ENCODE measurements at regions not wholly inside any gene's neighbourhood (a gene's known extent, or its start where the extent isn't known, plus 50 kb on each side); places are given as distances from the start of the nearest gene placed in this dataset.

DNA sequence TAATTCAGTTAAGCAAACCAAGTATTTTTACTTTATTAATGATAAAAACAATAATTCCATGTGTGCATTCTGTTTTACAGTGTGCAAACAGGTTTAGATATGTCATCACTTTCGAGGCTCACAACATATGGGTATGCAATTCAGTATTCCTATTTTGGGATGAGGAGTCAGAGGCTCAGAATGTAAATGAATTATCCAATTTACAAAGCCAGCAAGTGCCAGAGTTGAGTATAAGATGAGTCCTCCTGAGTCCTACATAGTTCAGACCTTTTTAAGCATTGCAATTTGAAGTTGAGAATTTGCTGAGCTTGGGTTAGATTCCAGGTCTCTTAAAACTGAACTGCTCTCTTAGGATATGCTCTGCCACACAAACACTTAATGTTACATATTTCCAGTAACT is 424.2 kb upstream of the ROBO2 start:
- TF ChIP-seq ZNF8 (CRISPR knock-in tag; IDR thresholded peaks at IDR 0.05), result no peak
- ATAC-seq, result no peak

DNA sequence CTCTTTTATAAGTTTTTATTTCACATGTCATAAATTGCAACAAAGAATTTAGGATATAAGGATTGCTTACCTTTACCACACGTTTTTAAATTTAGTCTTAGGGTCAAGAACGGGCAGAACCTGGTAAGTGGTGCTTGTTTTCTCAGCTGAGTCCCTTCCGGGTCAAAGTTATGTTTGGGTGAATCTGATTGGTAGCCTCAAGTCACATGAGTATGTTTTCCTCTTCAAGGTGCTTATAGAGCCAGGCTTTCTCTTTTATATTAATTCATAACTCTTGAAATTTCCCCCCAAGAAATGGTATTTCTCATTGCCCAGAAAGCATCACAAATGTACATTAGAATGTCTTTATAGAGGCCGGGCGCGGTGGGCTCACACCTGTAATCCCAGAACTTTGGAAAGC is 415.7 kb upstream of the ROBO2 start:
- no peak for ATAC-seq
- TF ChIP-seq ZNF8 (CRISPR knock-in tag; IDR thresholded peaks at IDR 0.05) (no peak), CREB5 (CRISPR knock-in tag; IDR thresholded peaks at IDR 0.05; ENCODE audit: low read depth) (no peak), PATZ1 (CRISPR knock-in tag; IDR thresholded peaks at IDR 0.05; ENCODE audit: borderline replicate concordance) (no peak), ZNF70 (CRISPR knock-in tag; IDR thresholded peaks at IDR 0.05) (no peak), ARNTL (CRISPR knock-in tag; IDR thresholded peaks at IDR 0.05; ENCODE audit: borderline replicate concordance, low read depth) (no peak), ZFP3 (CRISPR knock-in tag; IDR thresholded peaks at IDR 0.05) (no peak), BACH2 (CRISPR knock-in tag; IDR thresholded peaks at IDR 0.05; ENCODE audit: borderline replicate concordance) (no peak), TCF4 (CRISPR knock-in tag; IDR thresholded peaks at IDR 0.05; ENCODE audit: borderline replicate concordance) (no peak), ISL1 (CRISPR knock-in tag; IDR thresholded peaks at IDR 0.05) (no peak), PPARA (CRISPR knock-in tag; IDR thresholded peaks at IDR 0.05; ENCODE audit: borderline replicate concordance) (no peak), OSR1 (CRISPR knock-in tag; IDR thresholded peaks at IDR 0.05) (no peak), TOX (CRISPR knock-in tag; IDR thresholded peaks at IDR 0.05; ENCODE audit: borderline replicate concordance) (no peak), RARB (CRISPR knock-in tag; IDR thresholded peaks at IDR 0.05) (no peak), ZC3H10 (CRISPR knock-in tag; IDR thresholded peaks at IDR 0.05) (no peak), ZFP30 (CRISPR knock-in tag; IDR thresholded peaks at IDR 0.05) (no peak), ZNF565 (CRISPR knock-in tag; conservative IDR thresholded peaks at IDR 0.05; ENCODE audit: low read depth) (no peak), POU6F1 (CRISPR knock-in tag; IDR thresholded peaks at IDR 0.05; ENCODE audit: borderline replicate concordance, low read depth) (no peak)
- TF ChIP-seq, protein P1, sequence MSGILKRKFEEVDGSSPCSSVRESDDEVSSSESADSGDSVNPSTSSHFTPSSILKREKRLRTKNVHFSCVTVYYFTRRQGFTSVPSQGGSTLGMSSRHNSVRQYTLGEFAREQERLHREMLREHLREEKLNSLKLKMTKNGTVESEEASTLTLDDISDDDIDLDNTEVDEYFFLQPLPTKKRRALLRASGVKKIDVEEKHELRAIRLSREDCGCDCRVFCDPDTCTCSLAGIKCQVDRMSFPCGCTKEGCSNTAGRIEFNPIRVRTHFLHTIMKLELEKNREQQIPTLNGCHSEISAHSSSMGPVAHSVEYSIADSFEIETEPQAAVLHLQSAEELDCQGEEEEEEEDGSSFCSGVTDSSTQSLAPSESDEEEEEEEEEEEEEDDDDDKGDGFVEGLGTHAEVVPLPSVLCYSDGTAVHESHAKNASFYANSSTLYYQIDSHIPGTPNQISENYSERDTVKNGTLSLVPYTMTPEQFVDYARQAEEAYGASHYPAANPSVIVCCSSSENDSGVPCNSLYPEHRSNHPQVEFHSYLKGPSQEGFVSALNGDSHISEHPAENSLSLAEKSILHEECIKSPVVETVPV (CRISPR knock-in tag; IDR thresholded peaks at IDR 0.05), result no peak
- TF ChIP-seq, protein P2, sequence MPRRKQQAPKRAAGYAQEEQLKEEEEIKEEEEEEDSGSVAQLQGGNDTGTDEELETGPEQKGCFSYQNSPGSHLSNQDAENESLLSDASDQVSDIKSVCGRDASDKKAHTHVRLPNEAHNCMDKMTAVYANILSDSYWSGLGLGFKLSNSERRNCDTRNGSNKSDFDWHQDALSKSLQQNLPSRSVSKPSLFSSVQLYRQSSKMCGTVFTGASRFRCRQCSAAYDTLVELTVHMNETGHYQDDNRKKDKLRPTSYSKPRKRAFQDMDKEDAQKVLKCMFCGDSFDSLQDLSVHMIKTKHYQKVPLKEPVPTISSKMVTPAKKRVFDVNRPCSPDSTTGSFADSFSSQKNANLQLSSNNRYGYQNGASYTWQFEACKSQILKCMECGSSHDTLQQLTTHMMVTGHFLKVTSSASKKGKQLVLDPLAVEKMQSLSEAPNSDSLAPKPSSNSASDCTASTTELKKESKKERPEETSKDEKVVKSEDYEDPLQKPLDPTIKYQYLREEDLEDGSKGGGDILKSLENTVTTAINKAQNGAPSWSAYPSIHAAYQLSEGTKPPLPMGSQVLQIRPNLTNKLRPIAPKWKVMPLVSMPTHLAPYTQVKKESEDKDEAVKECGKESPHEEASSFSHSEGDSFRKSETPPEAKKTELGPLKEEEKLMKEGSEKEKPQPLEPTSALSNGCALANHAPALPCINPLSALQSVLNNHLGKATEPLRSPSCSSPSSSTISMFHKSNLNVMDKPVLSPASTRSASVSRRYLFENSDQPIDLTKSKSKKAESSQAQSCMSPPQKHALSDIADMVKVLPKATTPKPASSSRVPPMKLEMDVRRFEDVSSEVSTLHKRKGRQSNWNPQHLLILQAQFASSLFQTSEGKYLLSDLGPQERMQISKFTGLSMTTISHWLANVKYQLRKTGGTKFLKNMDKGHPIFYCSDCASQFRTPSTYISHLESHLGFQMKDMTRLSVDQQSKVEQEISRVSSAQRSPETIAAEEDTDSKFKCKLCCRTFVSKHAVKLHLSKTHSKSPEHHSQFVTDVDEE (CRISPR knock-in tag; IDR thresholded peaks at IDR 0.05), result no peak

GRCh38 chr3:76627236-76627635 is 412.7 kb upstream of the ROBO2 start:
- ATAC-seq, result no peak
- TF ChIP-seq SNAI2 (CRISPR knock-in tag; IDR thresholded peaks at IDR 0.05) (no peak), ESRRG (CRISPR knock-in tag; IDR thresholded peaks at IDR 0.05) (no peak)

DNA sequence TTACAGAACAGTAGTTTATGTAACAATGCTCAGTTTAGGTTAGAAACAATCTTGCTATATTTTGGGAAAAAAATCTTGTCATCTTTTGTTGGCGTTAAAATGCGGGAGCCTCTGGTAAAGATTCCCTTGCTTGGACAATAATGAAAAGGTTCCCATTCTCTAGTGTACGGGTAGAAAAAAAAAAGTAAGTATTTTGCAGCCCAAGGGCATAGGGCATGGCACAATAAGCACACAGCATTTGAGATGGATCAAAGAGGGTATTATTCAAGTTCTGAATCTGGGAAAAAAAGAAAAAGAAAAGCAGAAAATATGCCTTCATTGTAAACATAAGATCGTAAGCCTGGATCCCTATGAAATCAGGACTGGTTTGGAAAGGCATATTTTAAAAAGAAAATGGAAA is 408.6 kb upstream of the ROBO2 start:
- ATAC-seq, result no peak
- TF ChIP-seq ZC3H10 (CRISPR knock-in tag; IDR thresholded peaks at IDR 0.05) (no peak), OSR1 (CRISPR knock-in tag; IDR thresholded peaks at IDR 0.05) (no peak), TCF4 (CRISPR knock-in tag; IDR thresholded peaks at IDR 0.05; ENCODE audit: borderline replicate concordance) (no peak), CSDC2 (CRISPR knock-in tag; IDR thresholded peaks at IDR 0.05) (no peak), ZFP30 (CRISPR knock-in tag; IDR thresholded peaks at IDR 0.05) (no peak), ISL1 (CRISPR knock-in tag; IDR thresholded peaks at IDR 0.05) (no peak), ESRRG (CRISPR knock-in tag; IDR thresholded peaks at IDR 0.05) (no peak), GLIS3 (CRISPR knock-in tag; IDR thresholded peaks at IDR 0.05) (no peak)
- TF ChIP-seq, protein P2 (CRISPR knock-in tag; IDR thresholded peaks at IDR 0.05), result no peak
- TF ChIP-seq, protein P1 (CRISPR knock-in tag; IDR thresholded peaks at IDR 0.05), result no peak

Data from SK-N-SH treated with all-trans-retinoic acid at 6 μM for 48 hours (cell line).